Activated naive CD4-positive, alpha-beta T cell treated with anti-CD3 and anti-CD28 coated beads, Interleukin-2, amount 50 U/mL, for 16 hours (primary cell): ENCODE measurements at regions not wholly inside any gene's neighbourhood (a gene's known extent, or its start where the extent isn't known, plus 50 kb on each side); places are given as distances from the start of the nearest gene placed in this dataset.
A peak's percentile ranks its signal among the peaks of the same experiment; 100 is the strongest.
"Not testable (repeated sequence)": the region's sequence is repeated elsewhere in the genome, so short reads cannot be mapped to it uniquely, and the experiment has no call there.

Experiments
- DNase-seq: peaks from one replicate; pipeline ENCODE4 v3.0.0-alpha.2; 2020

DNA sequence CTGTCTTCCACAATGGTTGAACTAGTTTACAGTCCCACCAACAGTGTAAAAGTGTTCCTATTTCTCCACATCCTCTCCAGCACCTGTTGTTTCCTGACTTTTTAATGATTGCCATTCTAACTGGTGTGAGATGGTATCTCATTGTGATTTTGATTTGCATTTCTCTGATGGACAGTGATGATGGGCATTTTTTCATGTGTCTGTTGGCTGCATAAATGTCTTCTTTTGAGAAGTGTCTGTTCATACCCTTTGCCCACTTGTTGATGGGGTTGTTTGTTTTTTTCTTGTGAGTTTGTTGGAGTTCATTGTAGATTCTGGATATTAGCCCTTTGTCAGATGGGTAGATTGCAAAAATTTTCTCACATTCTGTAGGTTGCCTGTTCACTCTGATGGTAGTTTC, 153.1 kb downstream of the ALX1 start:
- DNase-seq = not testable (repeated sequence)

DNA sequence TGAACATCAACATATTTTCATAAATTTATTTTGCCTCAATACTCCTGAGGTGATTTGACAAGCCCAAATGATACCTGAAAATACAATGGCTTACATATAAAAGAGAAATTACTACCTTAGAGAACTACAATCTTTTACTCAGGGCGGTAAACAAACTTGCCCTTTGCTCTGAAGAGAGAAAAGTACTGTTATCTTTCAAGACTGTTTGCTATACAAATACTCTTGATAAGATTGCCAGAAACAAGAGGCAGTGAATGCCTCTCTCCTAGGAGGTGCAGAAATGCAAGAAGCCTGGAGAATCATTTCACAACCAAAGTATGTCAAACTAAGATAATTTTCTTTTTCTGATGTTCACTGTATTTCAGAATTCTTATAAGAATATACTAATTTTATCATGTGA, 160.3 kb downstream of the ALX1 start:
- DNase-seq = no peak

DNA sequence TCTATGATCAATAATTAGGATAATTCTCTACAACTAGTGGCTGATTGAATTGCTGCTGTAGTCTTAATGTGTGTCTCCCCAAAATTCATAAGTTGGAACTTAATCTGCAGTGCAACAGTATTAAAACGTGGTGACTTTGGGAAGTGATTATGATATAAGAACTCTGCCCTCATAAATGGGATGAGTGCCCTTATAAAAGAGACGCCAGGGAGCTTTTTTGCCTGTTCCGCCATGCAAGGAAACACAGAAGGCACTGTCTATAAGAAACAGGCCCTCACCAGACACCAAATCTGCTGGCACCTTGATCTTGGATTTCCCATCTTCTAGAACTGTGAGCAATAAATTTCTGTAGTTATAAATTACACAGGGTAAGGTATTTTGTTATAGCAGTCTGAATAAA, 161.0 kb downstream of the ALX1 start:
- no peak for DNase-seq

DNA sequence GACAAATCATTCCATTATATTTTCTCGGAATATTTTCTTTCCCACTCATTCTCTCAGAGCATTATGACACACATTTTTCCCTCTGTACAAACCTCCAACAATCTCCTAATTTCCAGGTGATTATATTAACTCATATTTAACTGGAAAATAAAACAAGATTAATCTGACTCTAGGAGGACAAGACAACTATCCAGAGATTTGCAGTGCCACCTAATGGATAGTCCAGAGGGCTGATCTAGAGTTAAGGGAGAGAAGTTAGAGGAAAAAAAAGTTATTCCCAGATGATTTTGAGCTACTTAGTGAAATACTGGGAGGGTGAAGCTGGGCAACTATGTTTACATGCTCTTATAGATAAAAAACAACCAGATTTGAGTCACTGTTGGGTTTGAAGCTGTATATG, 161.7 kb downstream of the ALX1 start:
- DNase-seq = no peak

GRCh38 chr12:85445060-85445938, 165.3 kb downstream of the ALX1 start:
- no peak for DNase-seq

- DNase-seq = no peak
These were observed 168.0 kb downstream of the ALX1 start for GRCh38 chr12:85448031-85448430.

- DNase-seq = no peak
These were observed 168.6 kb downstream of the ALX1 start for GRCh38 chr12:85448548-85449139.

- no peak for DNase-seq
These were observed 177.0 kb downstream of the ALX1 start for GRCh38 chr12:85457016-85457415.

DNA sequence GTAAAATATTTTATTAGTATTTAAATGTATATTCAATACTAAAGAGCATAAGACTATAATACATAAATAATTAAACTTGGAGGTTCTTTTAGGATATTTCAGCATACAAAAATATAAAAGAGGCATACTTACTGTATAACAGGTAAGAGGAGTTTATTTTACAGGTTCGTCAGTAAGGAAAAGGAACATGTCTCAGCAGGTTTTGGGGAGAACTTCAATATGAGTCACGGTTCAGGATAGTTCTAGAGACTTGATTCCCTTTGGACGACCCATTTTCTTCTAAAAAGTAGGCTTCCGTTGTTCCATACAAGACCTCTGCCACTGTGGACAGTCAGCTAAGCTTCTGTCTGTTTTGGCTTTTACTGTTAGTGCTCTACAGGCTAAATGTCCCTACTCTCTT, 181.1 kb downstream of the ALX1 start:
- DNase-seq = no peak

DNA sequence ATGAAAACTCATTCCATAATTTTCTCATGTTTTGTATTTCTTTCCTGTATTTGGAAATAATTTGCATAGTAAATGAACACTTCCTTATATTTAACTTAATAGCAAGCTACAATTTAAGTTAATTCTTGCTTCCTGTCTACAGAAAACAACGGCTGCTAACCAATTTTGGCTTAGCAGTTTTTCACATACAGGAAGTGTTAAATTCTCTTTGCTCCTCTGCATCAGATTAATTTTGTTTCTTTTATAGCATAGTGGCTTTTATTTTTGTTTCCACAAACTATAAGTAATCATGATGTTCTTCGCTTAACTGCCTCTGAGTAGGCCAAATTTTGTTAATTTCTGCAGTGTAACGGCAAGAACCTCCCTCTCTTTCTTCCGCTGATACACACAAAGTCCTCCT, 182.9 kb downstream of the ALX1 start:
- no peak for DNase-seq

DNA sequence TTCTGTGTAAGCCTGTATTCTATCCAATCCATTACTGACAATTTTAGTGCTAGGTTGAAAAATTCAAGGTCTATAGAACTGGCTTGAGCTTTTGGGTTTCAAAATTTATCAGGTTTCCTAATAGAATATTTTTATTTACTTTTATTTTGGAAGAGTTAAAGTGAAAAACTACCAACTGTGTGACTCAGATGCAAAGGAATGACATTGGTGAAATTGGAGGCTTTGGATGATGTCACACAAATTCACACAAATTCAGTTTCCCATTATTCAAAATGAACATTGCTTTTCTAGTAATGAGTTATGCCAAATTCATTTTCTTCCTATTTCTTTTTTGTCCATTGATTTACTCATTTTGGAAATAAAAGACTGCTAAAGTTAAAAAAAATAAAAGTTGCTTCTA, 186.9 kb downstream of the ALX1 start:
- no peak for DNase-seq

GRCh38 chr12:85468356-85469157, 188.5 kb downstream of the ALX1 start:
- DNase-seq = peak; percentile 17

DNA sequence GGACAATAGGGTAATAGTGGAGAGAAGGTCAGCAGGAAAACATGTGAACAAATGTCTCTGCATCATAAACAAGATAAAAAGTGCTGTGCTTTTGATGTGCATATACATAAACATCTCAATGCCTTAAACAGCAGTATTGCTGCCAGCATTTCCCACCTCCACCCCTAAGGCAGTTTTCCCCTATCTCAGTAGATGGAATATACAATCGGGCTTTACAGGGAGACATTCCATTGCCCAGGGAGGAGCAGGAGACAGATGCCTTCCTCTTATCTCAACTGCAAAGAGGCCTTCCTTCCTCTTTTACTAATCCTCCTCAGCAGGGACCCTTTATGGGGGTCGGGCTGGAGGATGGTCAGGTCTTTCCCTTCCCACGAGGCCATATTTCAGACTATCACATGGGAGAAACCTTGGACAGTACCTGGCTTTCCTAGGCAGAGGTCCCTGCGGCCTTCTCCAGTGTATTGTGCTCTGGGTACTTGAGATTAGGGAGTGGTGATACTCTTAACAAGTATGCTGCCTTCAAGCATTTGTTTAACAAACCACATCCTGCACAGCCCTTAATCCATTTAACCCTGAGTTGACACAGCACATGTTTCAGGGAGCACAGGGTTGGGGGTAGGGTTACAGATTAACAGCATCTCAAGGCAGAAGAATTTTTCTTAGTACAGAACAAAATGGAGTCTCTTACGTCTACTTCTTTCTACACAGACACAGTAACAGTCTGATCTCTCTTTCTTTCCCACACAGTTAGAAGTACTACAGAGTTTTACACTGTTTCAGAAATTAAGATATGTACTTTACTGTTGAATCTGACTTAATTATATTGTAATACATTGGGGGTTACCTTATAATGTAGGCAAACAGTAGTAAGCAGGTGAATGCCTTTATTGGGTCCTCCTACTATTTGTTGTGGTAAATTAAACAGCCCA, 189.4 kb downstream of the ALX1 start:
- DNase-seq = not testable (repeated sequence)

GRCh38 chr12:85475277-85475676, 195.3 kb downstream of the ALX1 start:
- DNase-seq = not testable (repeated sequence)

DNA sequence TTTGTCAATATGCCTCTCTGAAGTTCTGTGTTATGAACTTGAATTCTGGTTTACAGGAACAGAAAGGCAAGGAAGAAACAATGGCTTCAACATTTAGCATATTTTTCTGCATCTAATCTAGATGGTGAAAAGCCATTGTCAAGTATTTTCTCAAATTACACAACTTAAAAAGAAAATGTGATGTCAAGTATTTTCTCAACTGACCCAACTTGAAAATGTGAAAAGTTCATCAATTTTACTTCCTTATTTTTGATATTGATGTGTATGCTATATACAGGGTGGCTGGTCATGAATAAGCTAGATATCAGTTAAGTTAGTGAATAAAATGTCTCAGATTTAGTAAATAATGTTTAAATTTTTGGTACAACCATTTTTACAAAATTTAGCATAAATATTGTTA, 196.7 kb downstream of the ALX1 start:
- DNase-seq = no peak

GRCh38 chr12:85484387-85484786, 204.4 kb downstream of the ALX1 start:
- DNase-seq = no peak

- DNase-seq = no peak
These were observed 209.2 kb downstream of the ALX1 start for GRCh38 chr12:85489194-85489593.

DNA sequence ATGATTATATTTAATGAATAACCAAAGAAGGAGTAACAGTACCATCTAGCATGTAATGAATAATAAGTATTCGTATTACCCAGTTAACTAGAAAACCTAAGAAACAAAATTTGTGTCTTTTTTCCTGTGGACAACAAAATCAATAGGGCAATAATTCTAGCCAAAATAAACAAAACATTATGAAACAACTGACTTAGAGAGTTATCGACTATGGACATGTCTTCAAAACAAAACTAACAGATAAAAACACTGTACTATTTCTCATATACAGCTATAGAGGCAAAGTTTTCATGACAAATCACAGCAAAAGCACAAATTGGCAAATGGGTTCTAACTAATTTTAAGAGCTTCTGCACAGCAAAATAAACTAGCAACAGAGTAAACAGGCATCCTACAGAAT, 224.1 kb downstream of the ALX1 start:
- DNase-seq = no peak

DNA sequence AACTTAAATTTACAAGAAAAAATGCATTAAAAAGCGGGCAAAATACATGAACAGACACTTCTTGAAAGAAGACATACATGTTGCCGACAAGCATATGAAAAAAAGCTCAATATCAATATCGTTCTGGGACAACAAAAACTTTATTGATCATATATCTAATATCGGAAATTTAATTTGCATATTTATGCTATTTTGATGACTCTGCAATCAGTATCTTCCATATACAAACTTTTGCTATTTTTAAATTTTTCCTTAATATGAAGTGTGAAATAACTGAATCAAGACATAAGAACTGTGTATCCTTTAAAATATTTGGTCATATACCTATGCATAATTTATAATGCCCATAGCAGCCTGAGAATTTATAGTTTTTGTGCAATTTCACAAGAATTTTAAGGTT, 224.6 kb downstream of the ALX1 start:
- DNase-seq = no peak

GRCh38 chr12:85507456-85507855, 227.4 kb downstream of the ALX1 start:
- DNase-seq = no peak

- no peak for DNase-seq
These were observed 229.2 kb downstream of the ALX1 start for GRCh38 chr12:85509081-85509856.

DNA sequence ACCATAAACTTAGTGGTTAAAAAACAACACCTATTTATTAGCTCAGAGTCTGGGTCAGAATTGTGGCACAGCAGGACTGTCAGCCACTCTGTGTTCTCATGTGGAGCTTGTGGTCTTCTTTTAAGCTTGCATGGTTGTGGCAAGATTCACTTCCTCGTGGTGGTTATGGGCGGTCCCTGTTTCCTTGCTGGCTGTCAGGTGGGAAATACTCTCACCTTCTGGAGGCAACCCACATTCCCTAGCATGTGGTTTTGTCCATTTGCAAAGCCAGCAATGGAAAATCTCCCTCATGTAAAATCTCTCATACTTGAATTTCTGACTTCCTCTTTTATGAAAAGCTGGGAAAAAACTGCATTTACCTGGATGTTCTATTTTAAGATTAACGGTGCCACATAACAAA, 229.8 kb downstream of the ALX1 start:
- DNase-seq = no peak
